Body of pancreas (tissue), 4 donors: ENCODE measurements at regions not wholly inside any gene's neighbourhood (a gene's known extent, or its start where the extent isn't known, plus 50 kb on each side); places are given as distances from the start of the nearest gene placed in this dataset.

Experiments used
- CTCF ChIP-seq, 7 experiments: fragments of 450-650 bp in 4 of 7; fragments of 200-600 bp in 3 of 7; sonication (generic) in 3 of 7; IDR thresholded peaks; one replicate each; pipeline ENCODE4 v1.5.1; 2016 to 2019; ENCODE audit warnings: antibody characterized with exemption in 7 of 7
- POLR2A ChIP-seq, 3 donors: fragments of 450-650 bp; IDR thresholded peaks; one replicate each; pipeline ENCODE4 v1.6.1; 2016; ENCODE audit warnings: antibody characterized with exemption in 3 of 3, mild to moderate bottlenecking in 2 of 3

DNA sequence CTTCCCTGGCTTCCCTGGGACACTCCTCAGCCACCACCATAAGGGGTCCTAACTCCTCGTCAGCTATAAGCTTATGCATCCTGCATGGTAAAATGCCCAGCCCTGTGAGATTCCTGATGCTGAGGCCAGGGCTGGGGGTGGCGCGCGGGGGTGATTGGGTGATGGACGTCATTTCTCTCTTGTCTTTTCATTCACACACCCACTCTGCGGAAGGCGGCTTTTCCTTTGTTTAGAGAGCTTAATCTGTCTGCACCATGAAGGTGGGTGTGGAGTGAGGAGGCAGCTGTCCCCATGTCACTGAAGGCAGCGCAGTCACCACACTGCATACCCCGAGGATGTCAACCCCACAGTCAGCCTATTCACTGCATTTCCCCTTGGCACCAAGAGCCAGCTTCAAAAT lies 110.0 kb upstream of the NSMCE3 start:
- TF ChIP-seq CTCF (IDR thresholded peaks at IDR 0.05): no peak
- TF ChIP-seq POLR2A (IDR thresholded peaks at IDR 0.05): no peak
